ENCODE measurements at regions not wholly inside any gene's neighbourhood (a gene's known extent, or its start where the extent isn't known, plus 50 kb on each side); places are given as distances from the start of the nearest gene placed in this dataset.
A peak's percentile ranks its signal among the peaks of the same experiment; 100 is the strongest.

DNA sequence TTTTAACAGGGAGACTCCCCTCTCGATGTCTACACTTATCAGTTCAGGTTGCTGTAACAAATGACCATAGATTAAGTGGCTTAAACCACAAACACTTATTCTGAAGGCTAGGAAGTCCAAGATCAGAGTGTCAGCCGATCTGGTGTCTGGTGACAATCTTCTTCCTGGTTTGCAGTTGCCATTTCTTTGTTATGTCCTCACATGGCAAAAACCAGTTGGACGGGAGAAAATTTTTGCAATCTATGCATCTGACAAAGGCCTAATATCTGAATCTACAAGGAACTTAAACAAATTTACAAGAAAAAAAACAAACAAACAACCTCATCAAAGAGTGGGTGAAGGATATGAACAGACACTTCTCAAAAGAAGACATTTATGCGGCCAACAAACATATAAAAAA, 116.9 kb upstream of the FOXB1 start:
- Histone ChIP-seq H3K27me3 (no peaks in the 10 kb centered on the region), H3K27ac (no peak overlapping the region), H3K36me3 (no peaks in the 10 kb centered on the region), H3K4me3 (no peak overlapping the region), H3K4me1 (peaks cover 0 to 13% (median 2%) of the 10 kb centered on the region in 4 donors), H3K9me3 (no peaks in the 10 kb centered on the region)
- 75 to 78% methylated on average over 4 of the region's 4 CpGs for WGBS, 2 donors
- no peak for DNase-seq (ENCODE audit: low spot score in 2 of 2)
- TF ChIP-seq, protein P1, sequence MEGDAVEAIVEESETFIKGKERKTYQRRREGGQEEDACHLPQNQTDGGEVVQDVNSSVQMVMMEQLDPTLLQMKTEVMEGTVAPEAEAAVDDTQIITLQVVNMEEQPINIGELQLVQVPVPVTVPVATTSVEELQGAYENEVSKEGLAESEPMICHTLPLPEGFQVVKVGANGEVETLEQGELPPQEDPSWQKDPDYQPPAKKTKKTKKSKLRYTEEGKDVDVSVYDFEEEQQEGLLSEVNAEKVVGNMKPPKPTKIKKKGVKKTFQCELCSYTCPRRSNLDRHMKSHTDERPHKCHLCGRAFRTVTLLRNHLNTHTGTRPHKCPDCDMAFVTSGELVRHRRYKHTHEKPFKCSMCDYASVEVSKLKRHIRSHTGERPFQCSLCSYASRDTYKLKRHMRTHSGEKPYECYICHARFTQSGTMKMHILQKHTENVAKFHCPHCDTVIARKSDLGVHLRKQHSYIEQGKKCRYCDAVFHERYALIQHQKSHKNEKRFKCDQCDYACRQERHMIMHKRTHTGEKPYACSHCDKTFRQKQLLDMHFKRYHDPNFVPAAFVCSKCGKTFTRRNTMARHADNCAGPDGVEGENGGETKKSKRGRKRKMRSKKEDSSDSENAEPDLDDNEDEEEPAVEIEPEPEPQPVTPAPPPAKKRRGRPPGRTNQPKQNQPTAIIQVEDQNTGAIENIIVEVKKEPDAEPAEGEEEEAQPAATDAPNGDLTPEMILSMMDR (IDR thresholded peaks at IDR 0.05): no peak
- TF ChIP-seq POLR2A (IDR thresholded peaks at IDR 0.05) (no peak), EP300 (IDR thresholded peaks at IDR 0.05) (no peak)

DNA sequence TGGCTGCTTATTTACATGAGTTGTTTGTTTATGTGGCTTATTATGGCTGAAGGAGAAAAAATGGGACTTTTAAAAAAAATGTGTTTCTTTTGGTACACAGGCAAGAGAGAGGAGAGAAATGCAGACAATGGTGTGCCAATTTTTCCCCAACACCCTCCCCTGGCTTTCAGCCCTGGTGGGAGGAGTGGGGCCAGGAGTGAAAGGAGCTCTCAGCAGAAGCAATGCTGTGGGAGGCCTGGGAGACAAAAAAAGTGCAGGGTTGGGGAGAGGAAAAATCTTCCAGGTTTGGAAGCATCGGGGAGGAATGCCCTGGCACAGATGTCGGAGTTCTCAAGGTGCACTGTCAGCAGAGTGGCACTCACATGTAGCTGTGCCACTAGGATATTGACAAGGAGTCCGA, 117.7 kb upstream of the FOXB1 start:
- 53 to 60% methylated on average over 3 of the region's 3 CpGs for WGBS, 2 donors
- Histone ChIP-seq H3K27ac (no peak overlapping the region), H3K9me3 (no peaks in the 10 kb centered on the region), H3K36me3 (no peaks in the 10 kb centered on the region), H3K4me1 (peaks cover 0 to 13% (median 2%) of the 10 kb centered on the region in 4 donors), H3K27me3 (no peaks in the 10 kb centered on the region), H3K4me3 (no peak overlapping the region)
- TF ChIP-seq POLR2A (IDR thresholded peaks at IDR 0.05): no peak
- no peak for TF ChIP-seq EP300 (IDR thresholded peaks at IDR 0.05)
- TF ChIP-seq, protein P1 (IDR thresholded peaks at IDR 0.05): no peak
- DNase-seq (ENCODE audit: low spot score in 2 of 2): no peak

DNA sequence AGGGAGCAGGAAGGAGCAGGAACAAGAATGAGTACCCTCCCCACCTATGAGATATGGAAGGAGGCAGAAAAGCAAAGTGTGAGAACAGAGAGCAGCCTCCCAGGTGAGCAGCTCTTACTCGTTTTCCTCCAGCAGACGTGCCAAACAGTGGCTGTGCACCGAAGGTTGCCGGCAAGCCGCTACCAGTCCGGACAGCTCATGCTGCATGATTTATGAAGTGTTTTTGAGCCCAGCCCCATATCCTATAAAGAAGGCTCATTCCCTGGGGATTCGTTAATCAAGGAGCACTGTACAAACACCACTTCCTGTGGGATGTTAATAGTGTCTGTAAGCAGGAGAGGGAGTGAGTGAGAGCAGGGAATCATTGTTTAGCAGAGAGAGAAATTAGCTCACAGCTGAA, 118.3 kb upstream of the FOXB1 start:
- no peak overlapping the region for H3K27ac ChIP-seq
- DNase-seq (ENCODE audit: low spot score in 2 of 2): no peak
- 3 to 6% methylated on average over 7 of the region's 7 CpGs for WGBS, 2 donors

DNA sequence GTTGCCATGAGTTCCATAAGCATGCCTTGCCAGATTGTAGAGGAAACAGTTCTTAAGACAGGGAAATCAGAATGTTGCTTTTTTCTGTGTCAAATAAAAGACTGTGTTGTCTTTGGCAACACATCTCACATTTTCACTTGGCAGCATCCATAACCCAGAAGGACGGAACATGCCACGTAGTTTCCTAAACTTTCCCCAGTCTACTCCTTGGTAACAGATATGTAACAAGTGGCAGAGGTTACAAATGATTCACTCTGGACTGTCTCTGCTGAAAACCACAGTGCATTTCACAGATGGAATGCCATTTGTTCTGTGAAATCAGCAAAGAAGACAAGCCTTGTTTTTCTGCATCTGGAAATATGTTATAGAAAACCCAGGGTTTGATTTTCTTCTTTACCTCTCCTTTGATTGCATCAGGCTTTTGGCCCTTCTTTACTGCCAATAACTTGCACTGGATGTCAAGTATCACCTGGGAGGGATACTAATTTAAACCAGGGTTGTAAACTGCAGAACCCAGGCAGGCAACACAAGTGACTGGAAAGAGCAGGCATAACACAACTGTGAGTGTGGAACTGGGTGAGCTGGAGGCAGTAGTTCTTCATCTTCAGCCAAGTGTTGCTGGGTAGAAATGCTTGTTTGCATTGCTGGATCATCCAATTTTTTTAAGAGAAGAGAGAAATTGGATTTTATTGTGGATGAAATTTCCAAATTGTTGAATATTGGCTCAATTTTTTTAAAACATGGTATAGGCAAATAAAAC, 124.4 kb upstream of the FOXB1 start:
- no peak for DNase-seq (ENCODE audit: low spot score in 2 of 2)
- no peak overlapping the region for H3K27ac ChIP-seq
- H3K27me3 ChIP-seq: peaks cover 0 to 5% of the 10 kb centered on the region in 2 donors
- no peak overlapping the region for H3K4me3 ChIP-seq
- WGBS, 2 donors: 17 to 39% methylated on average over 2 of the region's 2 CpGs
- no peak for TF ChIP-seq POLR2A (IDR thresholded peaks at IDR 0.05)
- TF ChIP-seq EP300 (IDR thresholded peaks at IDR 0.05): peak in 1 of 2 donors; percentile 15
- peaks cover 0 to 6% (median 0%) of the 10 kb centered on the region in 4 donors for H3K4me1 ChIP-seq
- no peaks in the 10 kb centered on the region for H3K9me3 ChIP-seq
- no peaks in the 10 kb centered on the region for H3K36me3 ChIP-seq

More for the DNA sequence above, 118.3 kb upstream of the FOXB1 start:
- no peaks in the 10 kb centered on the region for H3K9me3 ChIP-seq
- TF ChIP-seq POLR2A (IDR thresholded peaks at IDR 0.05) (no peak), EP300 (IDR thresholded peaks at IDR 0.05) (no peak)
- TF ChIP-seq, protein P1 (IDR thresholded peaks at IDR 0.05): no peak
- H3K4me1 ChIP-seq: peaks cover 0 to 13% (median 2%) of the 10 kb centered on the region in 4 donors
- no peaks in the 10 kb centered on the region for H3K36me3 ChIP-seq
- H3K4me3 ChIP-seq: no peak overlapping the region
- no peaks in the 10 kb centered on the region for H3K27me3 ChIP-seq

DNA sequence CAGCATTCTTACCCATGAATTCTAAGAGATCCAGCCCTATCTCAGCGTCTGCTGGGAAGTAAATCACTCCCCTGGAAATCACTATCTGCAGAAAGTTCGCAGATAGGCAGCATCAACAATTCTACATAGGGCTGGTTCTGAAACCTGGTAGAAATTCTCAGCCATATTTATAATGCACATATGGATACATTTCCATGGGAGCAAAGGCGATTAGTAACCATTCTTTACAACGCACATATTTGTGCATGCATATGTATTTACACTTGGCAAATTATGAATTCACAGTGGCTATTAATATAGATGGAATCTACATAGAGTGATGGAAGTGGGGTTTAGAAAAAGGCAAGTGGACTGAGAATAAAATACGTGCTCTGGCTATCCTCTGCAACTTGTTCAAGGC, 128.0 kb upstream of the FOXB1 start:
- Histone ChIP-seq H3K27me3 (peaks cover 0 to 5% of the 10 kb centered on the region in 2 donors), H3K27ac (no peak overlapping the region), H3K4me1 (peaks cover 0 to 6% (median 0%) of the 10 kb centered on the region in 4 donors), H3K9me3 (no peaks in the 10 kb centered on the region), H3K4me3 (no peak overlapping the region), H3K36me3 (no peaks in the 10 kb centered on the region)
- TF ChIP-seq, protein P1 (IDR thresholded peaks at IDR 0.05): no peak
- TF ChIP-seq POLR2A (IDR thresholded peaks at IDR 0.05) (no peak), EP300 (IDR thresholded peaks at IDR 0.05) (no peak)
- DNase-seq (ENCODE audit: low spot score in 2 of 2): no peak
- 83 to 86% methylated on average over 5 of the region's 5 CpGs for WGBS, 2 donors

All from tibial nerve (tissue), 4 donors.